CD14-positive monocyte (primary cell): ENCODE measurements at regions not wholly inside any gene's neighbourhood (a gene's known extent, or its start where the extent isn't known, plus 50 kb on each side); places are given as distances from the start of the nearest gene placed in this dataset.

Experiments used
- DNase-seq, 3 donors: peaks; one replicate each; pipeline ENCODE4 v3.0.0-alpha.2; 2011 to 2022
- H2AFZ ChIP-seq: 2 replicates; pipeline ENCODE4 v1.6.0; 2012; ENCODE audit warnings: mild to moderate bottlenecking, low read depth, low read length, inconsistent platforms; ENCODE audit not compliant: insufficient read depth, poor library complexity, severe bottlenecking
- H3K27ac ChIP-seq, 2 donors: 1 replicate in 1 of 2; 2 replicates in 1 of 2; pipeline ENCODE4 v1.5.1; 2012 to 2013; ENCODE audit warnings: low read length in 2 of 2, control low read depth in 1 of 2, inconsistent platforms in 1 of 2, low read depth in 1 of 2, mild to moderate bottlenecking in 1 of 2
- H3K27me3 ChIP-seq, 2 donors: one replicate each; pipeline versions ENCODE4 v1.6.0 to v1.6.1; 2011 to 2013; ENCODE audit warnings: low read length in 2 of 2; ENCODE audit not compliant: control insufficient read depth in 2 of 2, insufficient read depth in 2 of 2
- H3K36me3 ChIP-seq, 2 donors: replicated peaks in 1 of 2; 1 replicate in 1 of 2; 2 replicates in 1 of 2; pipeline versions ENCODE4 v1.5.1 to v1.6.1; 2012 to 2013; ENCODE audit warnings: low read length in 2 of 2, control low read depth in 1 of 2, inconsistent platforms in 1 of 2, mild to moderate bottlenecking in 1 of 2; ENCODE audit not compliant: insufficient read depth in 2 of 2, control insufficient read depth in 1 of 2
- H3K4me1 ChIP-seq, 2 donors: 1 replicate in 1 of 2; 2 replicates in 1 of 2; pipeline versions ENCODE4 v1.5.1 to v1.6.1; 2012 to 2013; ENCODE audit warnings: low read length in 2 of 2, control low read depth in 1 of 2, inconsistent platforms in 1 of 2, mild to moderate bottlenecking in 1 of 2, moderate library complexity in 1 of 2; ENCODE audit not compliant: insufficient read depth in 2 of 2, control insufficient read depth in 1 of 2
- H3K4me2 ChIP-seq: replicated peaks from 2 replicates; pipeline ENCODE3; 2012; ENCODE audit warnings: low read length, moderate library complexity, mild to moderate bottlenecking; ENCODE audit not compliant: poor library complexity, severe bottlenecking; ENCODE audit errors: extremely low read depth
- H3K4me3 ChIP-seq, 3 experiments: fragments of 200-600 bp in 1 of 3; sonication (generic) in 1 of 3; replicated peaks in 1 of 3; 1 replicate in 2 of 3; 2 replicates in 1 of 3; pipeline ENCODE4 v1.5.1; 2011 to 2013; ENCODE audit warnings: low read length in 3 of 3, mild to moderate bottlenecking in 3 of 3, control low read depth in 2 of 3, low read depth in 2 of 3, inconsistent platforms in 1 of 3, moderate library complexity in 1 of 3
- H3K79me2 ChIP-seq: 2 replicates; pipeline ENCODE4 v1.6.0; 2012; ENCODE audit warnings: mild to moderate bottlenecking, control low read depth, inconsistent platforms, low read length, moderate library complexity; ENCODE audit not compliant: insufficient read depth
- H3K9ac ChIP-seq: 2 replicates; pipeline ENCODE4 v1.6.0; 2017; ENCODE audit warnings: low read length, mild to moderate bottlenecking; ENCODE audit not compliant: insufficient read depth, poor library complexity, severe bottlenecking
- H3K9me3 ChIP-seq, 2 donors: replicated peaks in 1 of 2; 1 replicate in 1 of 2; 2 replicates in 1 of 2; pipeline versions ENCODE4 v1.5.1 to v1.6.1; 2012 to 2013; ENCODE audit warnings: low read length in 2 of 2, control low read depth in 1 of 2; ENCODE audit not compliant: control insufficient read depth in 1 of 2, insufficient read depth in 1 of 2
- H4K20me1 ChIP-seq: 2 replicates; pipeline ENCODE4 v1.6.0; 2012; ENCODE audit warnings: mild to moderate bottlenecking, low read length, control low read depth, moderate library complexity; ENCODE audit not compliant: insufficient read depth
- H3K27ac Mint-ChIP-seq, 7 donors: one replicate each; pipeline ENCODE4 v1.8.0; 2020; ENCODE audit warnings: mild to moderate bottlenecking in 7 of 7, mixed read lengths in 7 of 7, moderate library complexity in 6 of 7, inconsistent platforms in 2 of 7
- H3K27me3 Mint-ChIP-seq, 3 donors: one replicate each; pipeline ENCODE4 v1.8.0; 2021 to 2022; ENCODE audit warnings: low read depth in 3 of 3, mild to moderate bottlenecking in 3 of 3, mixed read lengths in 3 of 3, moderate library complexity in 3 of 3, inconsistent platforms in 1 of 3
- H3K36me3 Mint-ChIP-seq, 2 donors: one replicate each; pipeline ENCODE4 v1.8.0; 2020; ENCODE audit warnings: mixed read lengths in 2 of 2, inconsistent platforms in 1 of 2, mild to moderate bottlenecking in 1 of 2
- H3K4me1 Mint-ChIP-seq: one replicate; pipeline ENCODE4 v1.8.0; 2020; ENCODE audit warnings: mild to moderate bottlenecking, mixed read lengths
- H3K4me3 Mint-ChIP-seq, 2 donors: one replicate each; pipeline ENCODE4 v1.8.0; 2020; ENCODE audit warnings: mild to moderate bottlenecking in 2 of 2, mixed read lengths in 2 of 2, moderate library complexity in 1 of 2
- H3K9me3 Mint-ChIP-seq, 7 donors: one replicate each; pipeline ENCODE4 v1.8.0; 2020 to 2022; ENCODE audit warnings: mixed read lengths in 7 of 7, mild to moderate bottlenecking in 6 of 7, moderate library complexity in 6 of 7, inconsistent platforms in 2 of 7
- CTCF ChIP-seq: fragments of 200-600 bp; IDR thresholded peaks from one replicate; pipeline ENCODE4 v1.8.0; 2022; ENCODE audit warnings: antibody characterized with exemption, mild to moderate bottlenecking
- WGBS: methylation state at CpG from one replicate; pipeline ENCODE4 v1.1.5; 2013; ENCODE audit warnings: missing lambda C conversion rate; ENCODE audit not compliant: insufficient coverage; 5-methylcytosine and 5-hydroxymethylcytosine counted together
- intact Hi-C, 2 donors: fragments of 100-400 bp; cut with micrococcal nuclease; formaldehyde crosslinking; loops; one replicate each; pipeline versions ENCODE4 v1.15.0 to v1.15.1; 2023

DNA sequence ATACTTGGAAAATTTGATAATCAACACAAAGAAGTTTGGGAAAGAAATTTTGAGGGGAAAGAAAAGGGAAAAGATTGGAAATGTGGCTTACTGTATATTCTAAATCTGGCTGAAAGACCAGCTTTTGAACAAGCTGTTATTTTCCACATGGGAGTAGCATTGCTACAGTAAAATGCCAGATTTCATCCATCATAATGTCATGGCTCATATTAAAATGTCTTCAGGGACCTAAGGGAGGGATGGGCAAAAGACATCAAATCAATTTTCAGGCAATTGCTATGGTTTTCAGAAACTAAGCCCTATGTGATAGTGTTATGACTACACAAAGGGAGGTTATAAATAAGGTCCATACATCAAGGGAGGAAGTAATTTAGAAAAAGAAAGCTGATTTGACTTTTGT is 1116.9 kb upstream of the CELF2 start:
- H3K27me3 Mint-ChIP-seq: peaks cover 0 to 3% (median 0%) of the 10 kb centered on the region in 3 donors
- no peak overlapping the region for H3K27ac Mint-ChIP-seq
- peaks cover 2 to 12% (median 3%) of the 10 kb centered on the region in 7 donors for H3K9me3 Mint-ChIP-seq
- no peaks in the 10 kb centered on the region for H3K36me3 Mint-ChIP-seq
- H3K9ac ChIP-seq: no peak overlapping the region
- no peak overlapping the region for H3K4me3 Mint-ChIP-seq
- no peaks in the 10 kb centered on the region for H3K36me3 ChIP-seq
- no peaks in the 10 kb centered on the region for H3K79me2 ChIP-seq
- no peak for DNase-seq
- no peak overlapping the region for H3K4me2 ChIP-seq
- H3K4me1 ChIP-seq: no peaks in the 10 kb centered on the region
- no peaks in the 10 kb centered on the region for H4K20me1 ChIP-seq
- no peak for TF ChIP-seq CTCF
- H3K4me1 Mint-ChIP-seq: no peaks in the 10 kb centered on the region
- H3K27me3 ChIP-seq: no peaks in the 10 kb centered on the region
- intact Hi-C loops: no loop called here
- no peak overlapping the region for H3K27ac ChIP-seq
- no peak overlapping the region for H3K4me3 ChIP-seq
- no peaks in the 10 kb centered on the region for H3K9me3 ChIP-seq
- H2AFZ ChIP-seq: no peak overlapping the region

DNA sequence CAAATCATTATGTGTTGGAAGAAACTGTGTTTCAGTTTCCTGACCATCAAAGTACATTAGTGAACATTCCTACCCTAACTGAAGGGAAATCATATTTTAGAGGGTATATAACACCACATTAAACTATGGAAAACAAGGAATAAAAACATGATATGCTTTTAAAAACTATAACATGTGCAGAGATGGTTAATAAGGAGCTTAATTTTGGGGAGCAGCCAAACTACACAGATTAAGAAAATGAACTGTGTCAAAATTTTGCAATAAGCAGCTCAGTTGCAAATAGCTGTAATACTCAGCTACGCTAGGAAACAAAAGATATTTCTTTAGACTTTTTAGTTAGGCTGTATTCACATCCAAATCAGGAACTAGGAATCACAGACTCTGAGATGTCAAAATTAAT is 1115.7 kb upstream of the CELF2 start:
- no peaks in the 10 kb centered on the region for H3K4me1 Mint-ChIP-seq
- Histone ChIP-seq H3K4me1 (no peaks in the 10 kb centered on the region), H3K9ac (no peak overlapping the region), H3K27ac (no peak overlapping the region), H3K27me3 (no peaks in the 10 kb centered on the region), H3K4me3 (no peak overlapping the region), H3K36me3 (no peaks in the 10 kb centered on the region), H3K9me3 (no peaks in the 10 kb centered on the region), H3K4me2 (no peak overlapping the region), H2AFZ (no peak overlapping the region), H3K79me2 (no peaks in the 10 kb centered on the region), H4K20me1 (no peaks in the 10 kb centered on the region)
- no peak overlapping the region for H3K27ac Mint-ChIP-seq
- WGBS: no CpG with 5 or more reads among the region's 1 CpG
- peaks cover 2 to 12% (median 3%) of the 10 kb centered on the region in 7 donors for H3K9me3 Mint-ChIP-seq
- H3K36me3 Mint-ChIP-seq: no peaks in the 10 kb centered on the region
- intact Hi-C loops: no loop called here
- H3K4me3 Mint-ChIP-seq: no peak overlapping the region
- no peaks in the 10 kb centered on the region for H3K27me3 Mint-ChIP-seq
- no peak for TF ChIP-seq CTCF
- DNase-seq: no peak
